Vagina (tissue), 2 donors: ENCODE measurements at regions not wholly inside any gene's neighbourhood (a gene's known extent, or its start where the extent isn't known, plus 50 kb on each side); places are given as distances from the start of the nearest gene placed in this dataset.

Experiments used
- CTCF ChIP-seq, 3 experiments: fragments of 450-650 bp in 2 of 3; fragments of 200-600 bp in 1 of 3; sonication (generic) in 1 of 3; IDR thresholded peaks; one replicate each; pipeline ENCODE4 v1.5.1; 2017 to 2019; ENCODE audit warnings: antibody characterized with exemption in 3 of 3, mild to moderate bottlenecking in 2 of 3, moderate library complexity in 2 of 3
- POLR2AphosphoS5 ChIP-seq, 2 donors: sonication (generic); formaldehyde crosslinking; IDR thresholded peaks; one replicate each; pipeline ENCODE4 v1.9.0; 2017; ENCODE audit warnings: antibody characterized with exemption in 2 of 2, mild to moderate bottlenecking in 2 of 2, low read depth in 1 of 2; ENCODE audit not compliant: insufficient read depth in 1 of 2

GRCh38 chr1:78231894-78232293, 186.1 kb downstream of the GIPC2 start:
- TF ChIP-seq CTCF (IDR thresholded peaks at IDR 0.05) (no peak), POLR2AphosphoS5 (IDR thresholded peaks at IDR 0.05; ENCODE audit: insufficient read depth in 1 of 2, low read depth in 1 of 2) (no peak)
